IMR-90 (cell line): ENCODE measurements at regions not wholly inside any gene's neighbourhood (a gene's known extent, or its start where the extent isn't known, plus 50 kb on each side); places are given as distances from the start of the nearest gene placed in this dataset.

ENCODE experiments used
- ATAC-seq: fragments of 200-7000 bp; cut with Tn5 transposase; 2 replicates; pipeline ENCODE4 v1.9.1; 2020; ENCODE audit warnings: low read depth, mild to moderate bottlenecking, moderate library complexity
- BruUV-seq: library from RNA; stranded (reverse); fragments of 400-500 nt; replicated peaks from 2 replicates; lab custom pipeline; 2021; lab: Mats Ljungman, UMichigan
- CTCF ChIA-PET: fragments of 300-600 bp; formaldehyde crosslinking; extraction: SDS; loops from one replicate; lab custom pipeline; 2021; ENCODE audit warnings: antibody characterized with exemption; lab: Yijun Ruan, JAX
- POLR2A ChIA-PET: fragments of 300-600 bp; sonication (Branson Sonifier 250); formaldehyde crosslinking; loops from one replicate; lab custom pipeline; 2022; ENCODE audit warnings: antibody characterized with exemption; ENCODE audit not compliant: unreplicated experiment; lab: Charles Lee
- DNase-seq: peaks from one replicate; pipeline ENCODE4 v3.0.0; 2013
- H2AFZ ChIP-seq: replicated peaks from 2 replicates; pipeline ENCODE3; 2013; ENCODE audit warnings: low read length, mild to moderate bottlenecking; ENCODE audit not compliant: poor library complexity
- H2AK5ac ChIP-seq: 2 replicates; pipeline ENCODE4 v1.6.1; 2013; ENCODE audit warnings: low read depth, low read length, inconsistent platforms
- H2AK9ac ChIP-seq: replicated peaks from 2 replicates; pipeline ENCODE3; 2013; ENCODE audit warnings: mild to moderate bottlenecking, low read depth, low read length, moderate library complexity; ENCODE audit not compliant: poor library complexity
- H2BK120ac ChIP-seq: 2 replicates; pipeline ENCODE4 v1.6.1; 2013; ENCODE audit warnings: low read depth, low read length, inconsistent platforms
- H2BK15ac ChIP-seq: 3 replicates; pipeline ENCODE4 v1.6.1; 2013; ENCODE audit warnings: low read depth, low read length, inconsistent platforms
- H2BK20ac ChIP-seq: 2 replicates; pipeline ENCODE4 v1.6.1; 2013; ENCODE audit warnings: low read depth, mild to moderate bottlenecking, inconsistent platforms, low read length, moderate library complexity
- H2BK5ac ChIP-seq: 2 replicates; pipeline ENCODE4 v1.6.1; 2013; ENCODE audit warnings: mild to moderate bottlenecking, low read depth, low read length, inconsistent platforms; ENCODE audit not compliant: poor library complexity, severe bottlenecking
- H3K14ac ChIP-seq: replicated peaks from 2 replicates; pipeline ENCODE4 v1.6.1; 2013; ENCODE audit warnings: low read depth, low read length, inconsistent platforms
- H3K18ac ChIP-seq: 2 replicates; pipeline ENCODE4 v1.6.1; 2013; ENCODE audit warnings: low read depth, low read length, control low read depth
- H3K23ac ChIP-seq: 2 replicates; pipeline ENCODE4 v1.6.1; 2013; ENCODE audit warnings: low read depth, low read length, inconsistent platforms
- H3K27ac ChIP-seq: 2 replicates; pipeline ENCODE4 v1.5.1; 2013; ENCODE audit warnings: mild to moderate bottlenecking, control low read depth, low read length; ENCODE audit not compliant: insufficient read depth
- H3K27me3 ChIP-seq: 2 replicates; pipeline ENCODE4 v1.6.1; 2013; ENCODE audit warnings: low read length; ENCODE audit not compliant: control insufficient read depth, insufficient read depth
- H3K36me3 ChIP-seq: 2 replicates; pipeline ENCODE4 v1.6.1; 2013; ENCODE audit warnings: low read length, mixed read lengths; ENCODE audit not compliant: control insufficient read depth, insufficient read depth
- H3K4ac ChIP-seq: 2 replicates; pipeline ENCODE4 v1.6.1; 2013; ENCODE audit warnings: low read depth, low read length, inconsistent platforms
- H3K4me1 ChIP-seq: 2 replicates; pipeline ENCODE4 v1.6.1; 2013; ENCODE audit warnings: low read length, mixed read lengths; ENCODE audit not compliant: control insufficient read depth, insufficient read depth
- H3K4me2 ChIP-seq: 2 replicates; pipeline ENCODE4 v1.6.1; 2013; ENCODE audit warnings: low read depth, mild to moderate bottlenecking, control low read depth, low read length, moderate library complexity
- H3K4me3 ChIP-seq: 2 replicates; pipeline ENCODE4 v1.5.1; 2013; ENCODE audit warnings: low read depth, mild to moderate bottlenecking, control low read depth, low read length, moderate library complexity; ENCODE audit not compliant: insufficient read depth
- H3K56ac ChIP-seq: 2 replicates; pipeline ENCODE4 v1.6.1; 2013; ENCODE audit warnings: low read length, inconsistent platforms; ENCODE audit not compliant: insufficient read depth; ENCODE audit errors: extremely low read depth
- H3K79me1 ChIP-seq, 2 experiments: 2 replicates each; pipeline ENCODE4 v1.6.1; 2013; ENCODE audit warnings: low read length in 2 of 2, inconsistent platforms in 1 of 2, low read depth in 1 of 2
- H3K9ac ChIP-seq: 2 replicates; pipeline ENCODE4 v1.6.1; 2013; ENCODE audit warnings: low read depth, low read length, control low read depth
- H3K9me1 ChIP-seq: 2 replicates; pipeline ENCODE4 v1.6.1; 2013; ENCODE audit warnings: low read length, inconsistent platforms; ENCODE audit not compliant: insufficient read depth
- H3K9me3 ChIP-seq: 2 replicates; pipeline ENCODE4 v1.6.1; 2013; ENCODE audit warnings: low read length; ENCODE audit not compliant: control insufficient read depth, insufficient read depth
- H4K20me1 ChIP-seq: 2 replicates; pipeline ENCODE4 v1.6.1; 2013; ENCODE audit warnings: low read length, inconsistent platforms; ENCODE audit not compliant: insufficient read depth
- H4K5ac ChIP-seq: 2 replicates; pipeline ENCODE4 v1.6.1; 2013; ENCODE audit warnings: mild to moderate bottlenecking, low read depth, low read length, control low read depth
- H4K8ac ChIP-seq, 2 experiments: 2 replicates each; pipeline ENCODE4 v1.6.1; 2013; ENCODE audit warnings: low read depth in 2 of 2, low read length in 2 of 2, control low read depth in 1 of 2, inconsistent platforms in 1 of 2
- H4K91ac ChIP-seq: 2 replicates; pipeline ENCODE4 v1.6.1; 2013; ENCODE audit warnings: low read depth, low read length, inconsistent platforms; ENCODE audit not compliant: insufficient read depth
- CEBPB ChIP-seq: IDR thresholded peaks from 2 replicates; pipeline ENCODE4 v1.6.1; 2012; ENCODE audit warnings: low read depth, low read length, improper control_type of control experiment
- FOS ChIP-seq: fragments of 150-350 bp; IDR thresholded peaks from 2 replicates; pipeline ENCODE4 v1.6.1; 2016; ENCODE audit warnings: low read depth, low read length
- RCOR1 ChIP-seq: IDR thresholded peaks from 2 replicates; pipeline ENCODE4 v1.6.1; 2012; ENCODE audit warnings: mild to moderate bottlenecking, low read length, improper control_type of control experiment; ENCODE audit not compliant: insufficient replicate concordance
- WGBS, 2 experiments: methylation state at CpG; one replicate each; pipeline versions ENCODE4 v1.1.5 to v1.1.7; 2013; ENCODE audit warnings: missing lambda C conversion rate in 2 of 2; ENCODE audit not compliant: insufficient read length in 1 of 2; ENCODE audit errors: extremely low coverage in 2 of 2; 5-methylcytosine and 5-hydroxymethylcytosine counted together
- dilution Hi-C: fragments of 300-500 bp; cut with HindIII; formaldehyde crosslinking; loops from one replicate; pipeline ENCODE4 v1.14.3; 2018; ENCODE audit warnings: low sequenced_read_pairs; ENCODE audit not compliant: unreplicated experiment
- in situ Hi-C: fragments of 300-500 bp; cut with MboI; formaldehyde crosslinking; loops from 3 replicates; pipeline ENCODE4 v1.14.3; 2019; ENCODE audit warnings: low sequenced_read_pairs, inconsistent platforms, mixed read lengths
- intact Hi-C: fragments of 100-400 bp; cut with micrococcal nuclease; formaldehyde crosslinking; loops from 2 replicates; pipeline ENCODE4 v1.10.0; 2022

- WGBS, 2 experiments: no CpG with 5 or more reads among the region's 4 CpGs
- dilution Hi-C loops (no loop called here), in situ Hi-C loops (no loop called here), intact Hi-C loops (loop anchor here (5.0 kb wide), 1 partner anchor 476 kb away; the partner anchor contains the start of gene TGFB2)
- Histone ChIP-seq H3K4me2 (peak overlapping the region; percentile 55; the same call in 1 of the 2 replicates), H2BK15ac (peak overlapping the region; percentile 53), H2AK5ac (peak overlapping the region; percentile 60), H2BK120ac (peak overlapping the region; percentile 97), H4K20me1 (no peaks in the 10 kb centered on the region), H2BK5ac (peak overlapping the region; percentile 97), H3K9me1 (0 out of 2 replicates have a peak, but pooled peaks cover 4% of the 10 kb centered on the region), H3K18ac (peak overlapping the region; percentile 99), H3K56ac (peak overlapping the region; percentile 25), H2BK20ac (peak overlapping the region; percentile 99), H3K9me3 (no peaks in the 10 kb centered on the region), H3K23ac (peak overlapping the region; percentile 75; the same call in 1 of the 2 replicates), H4K5ac (peak overlapping the region; percentile 98), H3K27me3 (no peaks in the 10 kb centered on the region), H3K4me3 (no peak overlapping the region), H3K4me1 (peaks cover 5% of the 10 kb centered on the region), H4K8ac (peak overlapping the region; percentile 76 to 89; a peak in 3 of 4 replicates), H3K4ac (peak overlapping the region; percentile 88), H3K79me1 (no peaks in the 10 kb centered on the region), H2AFZ (no peak overlapping the region), H3K27ac (peak overlapping the region; percentile 94), H3K36me3 (no peaks in the 10 kb centered on the region), H3K9ac (no peak overlapping the region), H4K91ac (peak overlapping the region; percentile 88), H3K14ac (peak overlapping the region; percentile 96), H2AK9ac (no peak overlapping the region)
- DNase-seq: peak; percentile 94
- POLR2A ChIA-PET: no interaction called here
- peak; percentile 94 for ATAC-seq
- CTCF ChIA-PET: interaction anchor here (0.5 kb wide), 1 partner anchor 305 kb away, joined by 3 read pairs; no protein-coding TSS in a partner anchor
- TF ChIP-seq FOS: peak; percentile 43; the same call in 1 of the 2 replicates
- peak; percentile 98 for TF ChIP-seq CEBPB
- TF ChIP-seq RCOR1: no peak
- BruUV-seq: no TSS peak
These were observed 350.3 kb upstream of the LYPLAL1 start for GRCh38 chr1:218823291-218823900.
